D721Med (cell line): ENCODE measurements at regions not wholly inside any gene's neighbourhood (a gene's known extent, or its start where the extent isn't known, plus 50 kb on each side); places are given as distances from the start of the nearest gene placed in this dataset.

Experiments
- DNase-seq: peaks from one replicate; pipeline ENCODE4 v3.0.0; 2011; ENCODE audit warnings: low spot score; ENCODE audit not compliant: insufficient read length
- FAIRE-seq: peaks from 2 replicates; lab custom pipeline; 2011; peaks lifted over from hg19 to GRCh38; lab: Jason Lieb, UNC
- TF ChIP-seq, protein P1 (sequence below): IDR thresholded peaks from 2 replicates; pipeline ENCODE4 v1.5.1; 2012; ENCODE audit warnings: mild to moderate bottlenecking, control low read depth; ENCODE audit not compliant: insufficient read depth; ENCODE audit errors: missing control alignments

- DNase-seq (no peak), FAIRE-seq (no peak)
- TF ChIP-seq, protein P1, sequence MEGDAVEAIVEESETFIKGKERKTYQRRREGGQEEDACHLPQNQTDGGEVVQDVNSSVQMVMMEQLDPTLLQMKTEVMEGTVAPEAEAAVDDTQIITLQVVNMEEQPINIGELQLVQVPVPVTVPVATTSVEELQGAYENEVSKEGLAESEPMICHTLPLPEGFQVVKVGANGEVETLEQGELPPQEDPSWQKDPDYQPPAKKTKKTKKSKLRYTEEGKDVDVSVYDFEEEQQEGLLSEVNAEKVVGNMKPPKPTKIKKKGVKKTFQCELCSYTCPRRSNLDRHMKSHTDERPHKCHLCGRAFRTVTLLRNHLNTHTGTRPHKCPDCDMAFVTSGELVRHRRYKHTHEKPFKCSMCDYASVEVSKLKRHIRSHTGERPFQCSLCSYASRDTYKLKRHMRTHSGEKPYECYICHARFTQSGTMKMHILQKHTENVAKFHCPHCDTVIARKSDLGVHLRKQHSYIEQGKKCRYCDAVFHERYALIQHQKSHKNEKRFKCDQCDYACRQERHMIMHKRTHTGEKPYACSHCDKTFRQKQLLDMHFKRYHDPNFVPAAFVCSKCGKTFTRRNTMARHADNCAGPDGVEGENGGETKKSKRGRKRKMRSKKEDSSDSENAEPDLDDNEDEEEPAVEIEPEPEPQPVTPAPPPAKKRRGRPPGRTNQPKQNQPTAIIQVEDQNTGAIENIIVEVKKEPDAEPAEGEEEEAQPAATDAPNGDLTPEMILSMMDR = no peak
Observed at GRCh38 chr2:84373391-84373790, 85.7 kb downstream of the SUCLG1 start.

DNA sequence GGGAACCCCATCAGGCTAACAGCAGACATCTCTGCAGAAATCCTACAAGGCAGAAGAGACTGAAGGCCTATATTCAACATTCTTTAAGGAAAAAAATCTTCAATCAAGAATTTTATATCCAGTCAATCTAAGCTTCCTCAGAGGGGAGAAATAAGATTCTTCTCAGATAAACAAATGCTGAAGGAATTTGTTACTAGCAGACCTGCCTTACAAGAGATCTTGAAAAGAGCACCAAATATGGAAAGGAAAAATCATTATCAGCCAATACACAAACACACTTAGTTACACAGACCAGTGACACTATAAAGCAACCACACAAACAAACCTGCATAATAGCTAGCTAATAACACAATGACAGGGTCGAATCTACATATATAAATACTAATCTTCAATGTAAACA, 96.5 kb downstream of the SUCLG1 start:
- FAIRE-seq = no peak
- TF ChIP-seq, protein P1 = no peak
- DNase-seq = no peak

DNA sequence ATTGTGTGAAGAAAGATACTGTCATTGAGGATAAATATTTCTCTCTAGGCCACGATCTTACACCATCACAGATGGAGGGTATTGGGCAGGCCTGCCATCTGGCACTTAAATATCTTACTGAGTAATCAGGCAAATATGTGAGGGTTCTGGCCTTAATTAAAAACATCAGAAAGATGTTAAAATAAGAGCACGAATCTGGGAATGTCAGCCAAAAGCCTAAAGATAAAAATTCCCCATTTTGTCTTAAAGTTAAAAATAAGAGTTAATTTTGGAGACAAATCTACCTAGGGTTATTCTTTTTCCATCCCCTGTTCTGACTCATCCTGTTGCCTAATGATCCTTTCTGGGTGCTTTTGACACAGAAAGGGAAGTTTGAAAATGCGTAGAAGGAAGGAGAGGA, 121.0 kb downstream of the SUCLG1 start:
- TF ChIP-seq, protein P1 = no peak
- FAIRE-seq = peak; percentile 81
- DNase-seq = no peak

DNA sequence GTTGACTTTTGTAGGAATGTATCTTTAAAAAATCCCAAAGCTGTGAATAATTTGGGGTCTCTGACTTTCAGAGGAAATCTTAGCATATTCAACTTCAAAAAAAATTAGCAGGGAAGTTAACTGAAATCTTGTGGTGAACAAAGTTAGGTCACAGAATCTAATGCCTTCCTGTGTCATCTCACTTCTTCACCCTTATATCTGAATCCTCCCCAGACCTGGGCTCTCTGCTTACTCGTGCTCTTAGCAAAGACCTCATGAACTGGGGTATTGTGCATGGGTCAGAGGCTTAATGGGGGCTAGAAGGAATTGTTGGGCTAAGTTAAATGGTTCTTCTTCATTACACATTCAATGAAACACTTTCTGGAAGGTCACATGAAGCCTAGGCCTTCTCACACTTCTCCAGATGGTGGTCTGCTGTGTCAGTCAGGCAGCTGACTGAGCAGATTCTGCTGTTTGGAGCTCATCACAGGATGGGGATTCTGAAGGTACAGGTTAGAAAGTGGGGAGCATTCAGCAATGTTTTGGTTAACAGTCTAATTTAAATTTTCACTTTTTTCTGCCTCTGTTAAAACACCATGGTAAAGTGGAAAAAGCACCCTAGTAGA, 131.3 kb downstream of the SUCLG1 start:
- FAIRE-seq = no peak
- DNase-seq = no peak
- TF ChIP-seq, protein P1 = no peak

- TF ChIP-seq, protein P1 = no peak
- FAIRE-seq = no peak
- no peak for DNase-seq
Observed at GRCh38 chr2:84326831-84327432, 132.1 kb downstream of the SUCLG1 start.

GRCh38 chr2:84323890-84324289, 135.2 kb downstream of the SUCLG1 start:
- DNase-seq (no peak), FAIRE-seq (no peak)
- TF ChIP-seq, protein P1 = no peak

- peak; percentile 25 for FAIRE-seq
- DNase-seq = no peak
- TF ChIP-seq, protein P1 = no peak
Observed at GRCh38 chr2:84320940-84321339, 138.1 kb downstream of the SUCLG1 start.
